NT2/D1 (cell line): ENCODE measurements at regions not wholly inside any gene's neighbourhood (a gene's known extent, or its start where the extent isn't known, plus 50 kb on each side); places are given as distances from the start of the nearest gene placed in this dataset.

ENCODE experiments used
- SUZ12 ChIP-seq: IDR thresholded peaks from 2 replicates; pipeline ENCODE4 v1.6.1; 2011; ENCODE audit not compliant: insufficient read length, insufficient read depth; ENCODE audit errors: extremely low read depth
- YY1 ChIP-seq: IDR thresholded peaks from 2 replicates; pipeline ENCODE4 v1.6.1; 2011; ENCODE audit not compliant: insufficient read length, insufficient read depth

DNA sequence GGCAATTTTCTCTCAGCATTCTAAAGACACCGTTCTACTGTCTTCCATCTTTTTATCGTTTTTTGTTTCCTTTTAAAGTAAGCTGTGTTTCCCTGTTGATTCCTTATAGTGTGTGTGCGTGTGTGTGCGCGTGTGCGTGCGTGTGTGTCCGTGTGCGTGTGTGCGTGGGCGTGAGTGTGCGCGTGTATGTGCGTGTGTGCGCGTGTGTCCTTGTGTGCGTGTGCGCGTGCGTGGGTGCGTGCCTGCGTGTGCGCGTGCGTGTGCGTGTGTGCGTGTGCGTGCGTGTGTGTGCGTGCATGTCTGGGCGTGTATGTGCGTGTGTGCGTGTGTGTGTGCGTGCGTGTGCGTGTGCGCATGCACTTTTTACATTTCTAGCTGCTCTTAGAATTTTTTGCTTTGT, 1033.7 kb downstream of the BRD1 start:
- TF ChIP-seq SUZ12 (no peak), YY1 (no peak)
